HepG2 (cell line): ENCODE measurements at regions not wholly inside any gene's neighbourhood (a gene's known extent, or its start where the extent isn't known, plus 50 kb on each side); places are given as distances from the start of the nearest gene placed in this dataset.

Experiments
- ATAC-seq: fragments of 200-7000 bp; cut with Tn5 transposase; 3 replicates; pipeline ENCODE4 v1.9.1; 2020; ENCODE audit warnings: mild to moderate bottlenecking, moderate library complexity
- BruUV-seq: library from RNA; stranded (reverse); fragments of 400-500 nt; replicated peaks from 2 replicates; lab custom pipeline; 2021; lab: Mats Ljungman, UMichigan
- CTCF ChIA-PET: fragments of 300-600 bp; formaldehyde crosslinking; extraction: SDS; loops from one replicate; lab custom pipeline; 2021; ENCODE audit warnings: low total read pairs, inconsistent platforms, low intra/inter-chr PET ratio; lab: Yijun Ruan, JAX
- POLR2A ChIA-PET: fragments of 350-600 bp; sonication (Branson Sonifier 250); formaldehyde crosslinking; loops from one replicate; lab custom pipeline; 2020; ENCODE audit warnings: antibody characterized with exemption, inconsistent platforms; lab: Yijun Ruan, JAX
- DNase-seq: peaks from one replicate; pipeline ENCODE4 v3.0.0-alpha.2; 2015; ENCODE audit warnings: low spot score
- FAIRE-seq: peaks from 3 replicates; lab custom pipeline; 2011; peaks lifted over from hg19 to GRCh38; lab: Jason Lieb, UNC
- H2AFZ ChIP-seq: one replicate; pipeline ENCODE4 v1.6.1; 2011; ENCODE audit warnings: low read length, inconsistent platforms
- H3K27ac ChIP-seq: fragments of 300-600 bp; 3 replicates; pipeline ENCODE4 v1.8.0; 2011; ENCODE audit warnings: mixed run types, mild to moderate bottlenecking, mixed read lengths, low read length, inconsistent platforms; ENCODE audit not compliant: insufficient read depth; ENCODE audit errors: extremely low read length
- H3K27me3 ChIP-seq, 2 experiments: fragments of 200-600 bp in 1 of 2; 2 replicates in 1 of 2; 3 replicates in 1 of 2; pipeline versions ENCODE4 v1.6.0 to v1.8.0; 2011; ENCODE audit warnings: low read length in 2 of 2, mild to moderate bottlenecking in 2 of 2, moderate library complexity in 2 of 2, inconsistent platforms in 1 of 2; ENCODE audit not compliant: insufficient read depth in 2 of 2, control insufficient read depth in 1 of 2
- H3K36me3 ChIP-seq, 2 experiments: fragments of 200-600 bp in 1 of 2; replicated peaks in 1 of 2; 2 replicates in 1 of 2; 3 replicates in 1 of 2; pipeline versions ENCODE4 v1.5.1 to v1.8.0; 2011; ENCODE audit warnings: low read length in 2 of 2, inconsistent platforms in 1 of 2; ENCODE audit not compliant: insufficient read depth in 2 of 2, control insufficient read depth in 1 of 2
- H3K4me1 ChIP-seq: 2 replicates; pipeline ENCODE4 v1.5.1; 2012; ENCODE audit warnings: low read length, inconsistent platforms; ENCODE audit not compliant: insufficient read depth
- H3K4me2 ChIP-seq: 2 replicates; pipeline ENCODE4 v1.6.0; 2011; ENCODE audit warnings: low read depth, low read length, inconsistent platforms
- H3K4me3 ChIP-seq, 3 experiments: fragments of 200-600 bp in 1 of 3; sonication (generic), shearing (Covaris generic) in 1 of 3; replicated peaks in 1 of 3; 2 replicates each; pipeline ENCODE4 v1.5.1; 2011 to 2016; ENCODE audit warnings: low read length in 3 of 3, inconsistent platforms in 2 of 3, low read depth in 2 of 3, mild to moderate bottlenecking in 2 of 3, control low read depth in 1 of 3, mixed read lengths in 1 of 3; ENCODE audit not compliant: insufficient read depth in 1 of 3
- H3K79me2 ChIP-seq: one replicate; pipeline ENCODE4 v1.6.1; 2011; ENCODE audit warnings: low read length, inconsistent platforms; ENCODE audit not compliant: insufficient read depth
- H3K9ac ChIP-seq: 2 replicates; pipeline ENCODE4 v1.6.0; 2011; ENCODE audit warnings: mild to moderate bottlenecking, low read depth, low read length, inconsistent platforms; ENCODE audit not compliant: insufficient read depth
- H3K9me3 ChIP-seq: 2 replicates; pipeline ENCODE4 v1.5.1; 2012; ENCODE audit warnings: mild to moderate bottlenecking, low read length
- H4K20me1 ChIP-seq: 2 replicates; pipeline ENCODE4 v1.6.0; 2011; ENCODE audit warnings: inconsistent platforms, mild to moderate bottlenecking, low read length, moderate library complexity; ENCODE audit not compliant: insufficient read depth
- MAFF ChIP-seq: IDR thresholded peaks from 2 replicates; pipeline ENCODE4 v1.6.1; 2011; ENCODE audit warnings: low read depth, low read length, improper control_type of control experiment
- TGIF2 ChIP-seq: IDR thresholded peaks from 2 replicates; pipeline ENCODE4 v1.6.1; 2016; ENCODE audit warnings: control low read depth, missing compliant biosample characterization
- YEATS4 ChIP-seq: sonication (generic); formaldehyde crosslinking; IDR thresholded peaks from 2 replicates; pipeline ENCODE4 v1.4.0; 2020; ENCODE audit warnings: missing genetic modification reagents, borderline replicate concordance
- ZBTB3 ChIP-seq: sonication (generic); formaldehyde crosslinking; IDR thresholded peaks from 2 replicates; pipeline ENCODE4 v1.4.0; 2020; ENCODE audit warnings: low read depth, mild to moderate bottlenecking, moderate library complexity, missing genetic modification reagents, borderline replicate concordance
- ZBTB42 ChIP-seq: sonication (generic); formaldehyde crosslinking; IDR thresholded peaks from 2 replicates; pipeline ENCODE4 v1.5.0; 2020; ENCODE audit warnings: mild to moderate bottlenecking, missing genetic modification reagents
- ZNF446 ChIP-seq: sonication (generic); formaldehyde crosslinking; IDR thresholded peaks from 2 replicates; pipeline ENCODE4 v1.5.0; 2020; ENCODE audit warnings: mild to moderate bottlenecking, missing genetic modification reagents
- ZNF841 ChIP-seq: sonication (generic); formaldehyde crosslinking; IDR thresholded peaks from 2 replicates; pipeline ENCODE4 v1.8.1; 2023; ENCODE audit warnings: missing genetic modification reagents, borderline replicate concordance
- ZSCAN20 ChIP-seq: sonication (generic); formaldehyde crosslinking; IDR thresholded peaks from 2 replicates; pipeline ENCODE4 v1.4.0; 2020; ENCODE audit warnings: missing genetic modification reagents, mild to moderate bottlenecking, borderline replicate concordance
- WGBS: methylation state at CpG from one replicate; pipeline ENCODE4 v1.1.6; 2017; ENCODE audit warnings: low lambda C conversion rate; 5-methylcytosine and 5-hydroxymethylcytosine counted together
- in situ Hi-C: cut with HindIII; loops from 2 replicates; pipeline ENCODE4 v1.10.0; 2017; ENCODE audit warnings: low pct_unique_long_range_greater_than_20kb; ENCODE audit not compliant: extremely low pct_ligation_motif_present
- intact Hi-C: fragments of 100-400 bp; cut with micrococcal nuclease; formaldehyde crosslinking; loops from one replicate; pipeline ENCODE4 v1.10.0; 2022; ENCODE audit not compliant: unreplicated experiment
- TF ChIP-seq, protein P1 (sequence below): sonication (generic); formaldehyde crosslinking; IDR thresholded peaks from 2 replicates; pipeline ENCODE4 v1.9.0; 2022; ENCODE audit warnings: low read depth, missing genetic modification reagents
- TF ChIP-seq, protein P2 (sequence below): sonication (generic); formaldehyde crosslinking; IDR thresholded peaks from 2 replicates; pipeline ENCODE4 v1.4.0; 2020; ENCODE audit warnings: mild to moderate bottlenecking, missing genetic modification reagents

DNA sequence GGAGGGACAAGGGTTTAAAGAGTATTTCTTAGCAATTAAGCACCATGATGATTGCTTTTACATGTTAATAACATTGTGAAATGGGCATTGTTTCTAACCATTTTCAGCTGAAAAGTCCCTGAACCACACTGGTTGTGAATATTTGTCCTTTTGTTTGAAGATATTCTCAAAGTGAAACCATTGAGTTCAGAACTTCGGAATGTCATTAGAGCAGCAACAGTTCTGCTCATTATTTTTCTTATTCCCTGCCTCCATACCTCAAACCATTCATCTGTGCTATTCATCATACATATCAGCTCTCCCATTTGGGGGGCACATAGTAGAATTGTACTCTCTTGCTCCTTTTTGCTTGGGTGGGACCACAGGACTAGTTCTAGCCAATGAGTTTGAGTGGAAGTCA, 553.0 kb upstream of the ZNF462 start:
- Histone ChIP-seq H3K9me3 (peaks cover 4% of the 10 kb centered on the region; the same call in 1 of the 2 replicates), H3K4me2 (no peak overlapping the region), H3K36me3 (no peaks in the 10 kb centered on the region), H3K27me3 (no peaks in the 10 kb centered on the region), H3K27ac (no peak overlapping the region), H3K9ac (no peak overlapping the region), H3K4me3 (no peak overlapping the region), H2AFZ (no peak overlapping the region), H3K4me1 (no peaks in the 10 kb centered on the region), H4K20me1 (no peaks in the 10 kb centered on the region), H3K79me2 (no peaks in the 10 kb centered on the region)
- intact Hi-C loops (no loop called here), in situ Hi-C loops (no loop called here)
- BruUV-seq = no TSS peak
- no peak for DNase-seq
- no peak for TF ChIP-seq YEATS4
- no peak for TF ChIP-seq TGIF2 (CRISPR knock-in tag)
- 0% methylated on average over 1 of the region's 1 CpG for WGBS
- FAIRE-seq = no peak
- ChIA-PET POLR2A (no interaction called here), CTCF (no interaction called here)
- ATAC-seq = no peak

DNA sequence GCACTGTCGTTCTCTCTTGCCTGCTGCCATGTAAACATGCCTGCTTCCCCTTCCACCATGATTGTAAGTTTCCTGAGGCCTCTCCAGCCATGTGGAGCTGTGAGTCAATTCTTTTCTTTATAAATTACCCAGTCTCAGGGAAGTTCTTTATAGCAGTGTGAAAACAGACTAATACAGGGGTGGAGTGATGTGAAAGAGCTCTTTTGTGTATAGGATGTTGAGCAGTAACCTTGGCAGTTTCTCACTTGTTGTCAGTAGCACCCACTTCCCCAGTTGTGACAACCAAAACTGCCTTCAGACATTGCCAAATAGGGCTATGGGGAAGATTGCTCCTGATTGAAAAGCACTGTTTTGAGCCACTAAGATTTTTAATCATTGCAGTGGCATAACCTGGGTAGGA, 552.2 kb upstream of the ZNF462 start:
- ChIA-PET POLR2A (no interaction called here), CTCF (no interaction called here)
- Histone ChIP-seq H3K4me1 (no peaks in the 10 kb centered on the region), H3K4me3 (no peak overlapping the region), H3K79me2 (no peaks in the 10 kb centered on the region), H3K9ac (no peak overlapping the region), H3K36me3 (no peaks in the 10 kb centered on the region), H3K9me3 (peaks cover 4% of the 10 kb centered on the region; the same call in 1 of the 2 replicates), H4K20me1 (no peaks in the 10 kb centered on the region), H3K27me3 (no peaks in the 10 kb centered on the region), H3K4me2 (no peak overlapping the region), H2AFZ (no peak overlapping the region), H3K27ac (no peak overlapping the region)
- TF ChIP-seq, protein P1, sequence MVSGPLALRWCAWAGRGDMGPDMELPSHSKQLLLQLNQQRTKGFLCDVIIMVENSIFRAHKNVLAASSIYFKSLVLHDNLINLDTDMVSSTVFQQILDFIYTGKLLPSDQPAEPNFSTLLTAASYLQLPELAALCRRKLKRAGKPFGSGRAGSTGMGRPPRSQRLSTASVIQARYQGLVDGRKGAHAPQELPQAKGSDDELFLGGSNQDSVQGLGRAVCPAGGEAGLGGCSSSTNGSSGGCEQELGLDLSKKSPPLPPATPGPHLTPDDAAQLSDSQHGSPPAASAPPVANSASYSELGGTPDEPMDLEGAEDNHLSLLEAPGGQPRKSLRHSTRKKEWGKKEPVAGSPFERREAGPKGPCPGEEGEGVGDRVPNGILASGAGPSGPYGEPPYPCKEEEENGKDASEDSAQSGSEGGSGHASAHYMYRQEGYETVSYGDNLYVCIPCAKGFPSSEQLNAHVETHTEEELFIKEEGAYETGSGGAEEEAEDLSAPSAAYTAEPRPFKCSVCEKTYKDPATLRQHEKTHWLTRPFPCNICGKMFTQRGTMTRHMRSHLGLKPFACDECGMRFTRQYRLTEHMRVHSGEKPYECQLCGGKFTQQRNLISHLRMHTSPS (CRISPR knock-in tag) = no peak
- TF ChIP-seq MAFF (no peak), ZNF446 (CRISPR knock-in tag) (no peak), ZBTB42 (no peak), ZNF841 (no peak), ZBTB3 (CRISPR knock-in tag) (no peak), ZSCAN20 (CRISPR knock-in tag) (no peak)
- TF ChIP-seq, protein P2, sequence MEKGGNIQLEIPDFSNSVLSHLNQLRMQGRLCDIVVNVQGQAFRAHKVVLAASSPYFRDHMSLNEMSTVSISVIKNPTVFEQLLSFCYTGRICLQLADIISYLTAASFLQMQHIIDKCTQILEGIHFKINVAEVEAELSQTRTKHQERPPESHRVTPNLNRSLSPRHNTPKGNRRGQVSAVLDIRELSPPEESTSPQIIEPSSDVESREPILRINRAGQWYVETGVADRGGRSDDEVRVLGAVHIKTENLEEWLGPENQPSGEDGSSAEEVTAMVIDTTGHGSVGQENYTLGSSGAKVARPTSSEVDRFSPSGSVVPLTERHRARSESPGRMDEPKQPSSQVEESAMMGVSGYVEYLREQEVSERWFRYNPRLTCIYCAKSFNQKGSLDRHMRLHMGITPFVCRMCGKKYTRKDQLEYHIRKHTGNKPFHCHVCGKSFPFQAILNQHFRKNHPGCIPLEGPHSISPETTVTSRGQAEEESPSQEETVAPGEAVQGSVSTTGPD (CRISPR knock-in tag) = no peak
- WGBS = 0% methylated on average over 1 of the region's 1 CpG
- intact Hi-C loops (no loop called here), in situ Hi-C loops (no loop called here)
- no TSS peak for BruUV-seq
- ATAC-seq (no peak), DNase-seq (no peak), FAIRE-seq (no peak)
